ENCODE measurements at regions not wholly inside any gene's neighbourhood (a gene's known extent, or its start where the extent isn't known, plus 50 kb on each side); places are given as distances from the start of the nearest gene placed in this dataset.

- no peak for DNase-seq
Measured at GRCh38 chr4:4735136-4735750, 124.2 kb upstream of the MSX1 start.

GRCh38 chr4:4734425-4734824 lies 125.0 kb upstream of the MSX1 start:
- DNase-seq = no peak

DNA sequence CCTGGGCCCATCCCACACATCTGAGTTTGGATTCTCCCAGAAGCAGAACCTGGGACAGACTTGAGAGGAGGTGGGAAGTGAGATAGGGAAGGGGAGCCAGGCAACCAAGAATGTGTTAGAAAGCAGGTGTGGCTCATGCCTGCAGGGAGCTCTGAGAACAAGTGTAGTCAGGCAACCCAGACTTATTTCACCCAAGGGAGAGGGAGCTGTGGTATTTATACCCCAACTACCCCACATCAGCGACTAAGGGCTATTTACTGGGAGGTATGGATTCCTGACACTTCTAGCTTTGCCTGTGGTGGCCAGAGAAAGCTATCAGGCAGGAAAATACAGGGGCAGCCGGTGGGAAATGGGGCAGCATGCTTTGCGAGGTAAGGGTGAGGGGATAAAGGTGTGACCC lies 125.8 kb upstream of the MSX1 start:
- DNase-seq = no peak

DNA sequence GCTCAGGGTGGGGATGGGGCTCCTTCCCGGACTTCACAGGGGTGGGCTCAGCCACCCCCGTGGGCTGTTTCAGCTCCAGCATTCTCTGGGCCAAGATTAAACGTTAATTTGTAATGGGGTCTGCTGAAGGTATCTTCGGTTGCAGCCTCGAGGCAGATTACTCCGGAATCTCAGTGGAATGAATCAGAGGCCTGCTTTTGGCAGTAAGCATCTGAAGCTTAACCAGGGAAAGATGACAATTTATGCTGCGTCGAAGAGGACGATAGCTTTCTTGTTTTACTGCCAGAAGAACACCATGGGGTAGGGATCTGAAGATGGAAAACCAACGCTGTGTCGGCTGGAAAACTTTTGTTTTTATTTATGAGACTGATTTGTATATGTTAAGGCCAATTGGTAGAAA lies 129.2 kb upstream of the MSX1 start:
- no peak for DNase-seq

- DNase-seq = no peak
Measured at GRCh38 chr4:4729206-4729605, 130.3 kb upstream of the MSX1 start.

DNA sequence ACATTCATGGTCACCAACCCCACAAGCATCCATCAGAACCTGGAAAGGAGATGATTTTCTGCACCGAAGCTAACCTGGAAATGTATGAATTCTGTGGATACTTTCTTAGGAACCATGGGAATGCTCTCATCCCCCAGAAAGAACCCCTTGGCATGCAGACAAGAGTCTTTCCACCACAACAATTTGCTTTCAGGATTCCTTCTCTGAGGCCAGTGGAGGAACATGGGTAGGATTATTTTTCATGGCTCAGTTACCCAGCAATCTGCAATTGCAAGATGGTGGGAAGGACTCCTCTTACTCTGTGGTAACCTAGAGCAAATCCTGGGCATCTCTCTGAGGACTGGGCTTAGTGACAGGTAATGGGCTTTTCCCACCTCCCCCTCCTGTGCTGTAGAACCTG lies 131.9 kb upstream of the MSX1 start:
- peak; percentile 13 for DNase-seq

- no peak for DNase-seq
Measured at GRCh38 chr4:4726051-4726450, 133.4 kb upstream of the MSX1 start.

DNA sequence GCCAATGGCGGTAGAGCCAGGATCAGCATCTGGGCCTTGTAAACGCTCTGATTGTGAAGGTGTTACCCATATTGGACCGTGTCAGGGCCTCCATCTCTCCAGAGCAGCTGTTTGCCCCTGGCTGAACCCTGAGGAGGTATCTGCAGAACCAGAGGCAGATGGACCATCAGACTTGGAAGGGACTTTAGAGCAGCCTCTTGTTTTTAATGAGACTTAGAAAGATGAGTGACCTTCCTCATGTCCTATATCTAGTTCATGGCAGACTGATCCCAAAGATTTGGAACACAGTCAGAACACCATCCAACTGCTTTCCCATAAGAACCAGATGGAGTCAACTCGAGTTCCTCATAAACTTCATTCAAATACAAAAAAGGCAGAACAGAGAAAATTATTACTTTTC lies 135.1 kb upstream of the MSX1 start:
- no peak for DNase-seq

- DNase-seq = no peak
Measured at GRCh38 chr4:4721636-4722035, 137.8 kb upstream of the MSX1 start.

GRCh38 chr4:4720646-4721045 lies 138.8 kb upstream of the MSX1 start:
- DNase-seq = no peak

- peak; percentile 29 for DNase-seq
Measured at GRCh38 chr4:4719436-4719835, 140.0 kb upstream of the MSX1 start.

DNA sequence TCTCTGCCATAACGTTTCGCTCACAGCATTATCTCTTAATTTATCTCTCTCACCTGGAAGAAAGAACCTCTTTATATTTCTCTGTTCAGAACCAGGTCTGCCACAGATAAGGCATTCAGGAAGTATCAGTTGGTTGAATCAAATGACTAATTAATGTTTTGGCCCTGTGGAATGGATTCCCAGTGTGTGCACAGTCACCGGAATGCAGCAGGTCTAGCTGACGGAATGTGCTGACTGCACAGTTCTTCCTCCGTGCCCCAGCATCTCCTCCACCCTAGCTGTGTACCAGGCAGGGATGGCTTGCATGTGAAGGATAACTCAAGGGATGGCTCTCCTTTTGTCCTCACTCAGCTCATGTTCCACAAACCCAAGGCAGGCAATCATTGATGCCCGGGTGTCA lies 141.8 kb upstream of the MSX1 start:
- DNase-seq = no peak

GRCh38 chr4:4714331-4714730 lies 145.1 kb upstream of the MSX1 start:
- peak; percentile 35 for DNase-seq

DNA sequence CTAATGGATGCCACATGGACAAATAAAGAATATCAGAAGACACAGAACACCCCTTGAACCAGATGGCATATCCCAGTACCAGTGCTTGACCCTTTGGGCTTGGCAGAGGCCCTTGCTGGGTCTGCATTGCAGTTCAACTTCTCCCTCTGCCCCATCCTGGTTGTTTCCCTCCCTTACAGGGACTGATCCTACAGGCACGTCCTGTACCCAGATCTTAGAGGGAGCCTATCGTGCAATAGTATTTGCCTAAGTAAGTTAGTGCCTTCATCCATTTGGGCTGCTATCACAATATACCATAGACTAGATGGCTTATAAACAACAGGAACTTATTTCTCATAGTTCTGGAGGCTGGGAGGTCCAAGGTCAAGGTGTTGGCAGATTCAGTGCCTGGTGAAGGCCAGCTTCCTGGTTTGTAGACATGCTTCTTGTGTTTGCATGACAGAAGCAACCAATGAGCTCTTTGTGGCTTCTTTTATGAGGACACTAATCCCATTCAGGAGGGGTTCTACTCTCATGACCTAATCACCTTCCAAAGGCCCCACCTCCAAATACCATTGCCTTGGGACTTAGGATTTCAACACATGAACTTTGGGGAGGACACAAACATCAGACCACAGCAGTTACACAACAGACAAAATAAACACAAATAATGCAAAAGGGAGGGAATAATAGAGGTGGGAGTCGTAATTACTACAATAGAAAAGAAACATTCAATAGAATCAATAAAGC lies 146.5 kb upstream of the MSX1 start:
- DNase-seq = no peak

DNA sequence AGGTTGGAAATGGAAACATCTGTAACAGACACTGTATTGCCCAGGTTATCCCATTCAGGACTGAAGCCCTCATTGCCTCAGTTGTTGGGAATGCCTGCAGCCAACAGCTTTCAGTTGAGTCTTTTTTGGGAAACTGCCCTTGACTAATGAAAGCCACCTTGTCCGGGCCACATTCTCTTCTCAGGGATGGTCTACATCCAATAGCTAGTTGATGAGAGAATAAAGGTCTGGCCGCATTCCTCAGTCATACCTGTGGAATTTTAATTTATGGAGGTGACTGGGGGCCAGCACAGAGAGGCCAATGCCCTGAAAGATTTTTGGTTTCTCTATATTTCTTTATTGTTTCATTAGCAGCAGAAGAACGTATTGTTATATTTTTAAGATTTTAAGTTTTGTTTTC lies 147.6 kb upstream of the MSX1 start:
- no peak for DNase-seq

DNA sequence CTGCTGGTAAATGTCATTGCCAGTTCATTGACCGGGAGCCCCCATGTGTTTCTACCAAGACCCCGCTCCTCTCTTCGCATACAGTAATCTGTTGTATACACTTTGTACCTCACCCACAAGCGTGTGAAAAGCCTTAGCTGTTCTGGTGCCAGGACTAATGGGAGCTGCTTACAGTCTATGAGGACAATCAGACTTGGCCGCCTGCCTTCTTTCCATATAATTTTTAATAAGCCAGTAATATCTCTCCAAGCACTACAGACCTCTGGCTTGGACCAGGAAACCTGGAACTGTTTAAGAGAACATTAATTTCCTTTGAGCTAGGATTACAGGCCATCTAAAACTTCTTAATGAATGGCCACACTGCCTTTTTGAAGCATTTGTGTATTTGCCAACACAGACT lies 149.7 kb upstream of the MSX1 start:
- DNase-seq = no peak

DNA sequence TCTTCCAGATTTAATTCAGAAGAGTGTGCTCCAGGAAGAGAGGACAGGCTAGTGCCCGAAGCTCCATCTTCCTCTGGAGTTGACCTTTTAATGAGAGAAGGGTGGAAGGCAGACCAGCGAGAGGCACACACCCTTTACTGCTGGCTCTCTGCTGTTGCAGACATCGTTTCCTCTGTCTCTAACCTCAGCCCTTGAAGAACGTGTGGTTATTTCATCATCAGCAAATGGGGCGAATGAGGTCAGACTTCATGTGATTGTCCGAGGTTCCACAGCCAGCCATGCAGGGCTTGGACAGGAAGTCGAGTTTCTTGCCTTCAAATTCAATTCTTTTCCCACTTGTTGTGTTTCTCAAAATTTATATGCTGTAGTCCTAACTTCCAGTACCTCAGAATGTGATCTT lies 155.2 kb upstream of the MSX1 start:
- peak; percentile 14 for DNase-seq

GRCh38 chr4:4697584-4697983 lies 155.7 kb upstream of the STX18 start:
- no peak for DNase-seq

DNA sequence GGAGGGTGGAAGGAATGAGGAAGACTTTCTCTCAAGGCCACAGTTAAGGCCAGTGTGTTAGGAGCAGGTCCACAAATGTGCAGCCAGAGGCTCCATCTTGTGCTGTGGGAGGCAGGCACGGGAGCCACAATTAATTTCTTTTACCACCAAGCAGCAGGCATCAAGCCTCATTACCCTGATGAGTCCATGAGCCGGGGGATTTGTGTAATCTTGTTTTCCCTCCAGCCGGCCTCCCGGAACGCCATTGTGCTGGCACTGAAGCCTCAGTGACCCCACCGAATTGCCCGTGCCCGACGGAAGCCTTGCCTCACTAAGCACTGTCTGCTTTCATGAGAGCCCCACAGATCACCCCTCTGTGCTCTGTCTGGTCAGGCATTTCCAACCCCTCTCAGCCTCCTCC lies 154.7 kb upstream of the STX18 start:
- no peak for DNase-seq

DNA sequence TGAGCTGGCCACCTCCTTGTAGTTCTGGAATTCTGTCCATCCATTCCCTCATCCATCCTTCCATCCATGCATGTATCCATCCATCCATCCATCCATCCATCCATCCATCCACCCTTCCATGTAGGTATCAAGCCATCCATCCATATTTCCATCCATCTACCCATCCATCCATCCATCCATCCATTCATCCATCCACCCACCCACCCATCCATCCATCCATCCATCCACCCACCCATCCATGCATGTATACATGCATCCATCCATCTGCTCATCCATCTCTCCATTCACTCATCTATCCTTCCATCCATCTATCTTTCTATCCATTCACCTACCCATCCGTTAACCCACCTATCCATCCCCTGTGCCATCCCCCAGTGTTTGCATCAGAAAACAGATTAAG lies 153.6 kb upstream of the STX18 start:
- DNase-seq = no peak

- DNase-seq = no peak
Measured at GRCh38 chr4:4694827-4695226, 153.0 kb upstream of the STX18 start.

GRCh38 chr4:4694296-4694772 lies 152.5 kb upstream of the STX18 start:
- DNase-seq = peak; percentile 42

DNA sequence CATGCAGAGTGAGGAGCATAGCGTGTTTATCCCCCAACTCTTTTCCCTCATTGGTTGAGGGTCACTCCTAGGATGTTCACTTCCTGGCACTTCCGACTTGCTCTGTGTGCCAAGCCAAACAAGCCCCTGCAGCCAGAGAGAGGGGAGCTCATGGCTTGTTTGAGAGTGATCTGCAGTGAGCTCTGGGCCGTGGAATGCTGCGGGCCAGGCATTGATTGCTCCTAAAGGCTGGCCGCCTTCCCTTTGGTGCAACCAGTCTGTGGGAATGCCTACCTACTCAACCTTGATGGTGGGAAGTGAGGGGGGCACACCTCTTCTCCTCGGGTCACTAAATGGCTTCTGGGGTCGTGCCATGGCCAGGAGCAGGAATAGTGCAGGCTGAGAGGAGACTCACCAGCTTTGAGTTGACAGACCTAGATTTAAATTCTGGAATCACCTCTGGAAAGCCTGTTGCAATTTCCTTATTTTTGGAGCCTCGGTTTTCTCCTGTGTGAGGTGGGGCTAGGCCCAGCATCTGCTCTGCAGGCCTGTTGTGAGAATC lies 152.0 kb upstream of the STX18 start:
- DNase-seq = no peak

DNA sequence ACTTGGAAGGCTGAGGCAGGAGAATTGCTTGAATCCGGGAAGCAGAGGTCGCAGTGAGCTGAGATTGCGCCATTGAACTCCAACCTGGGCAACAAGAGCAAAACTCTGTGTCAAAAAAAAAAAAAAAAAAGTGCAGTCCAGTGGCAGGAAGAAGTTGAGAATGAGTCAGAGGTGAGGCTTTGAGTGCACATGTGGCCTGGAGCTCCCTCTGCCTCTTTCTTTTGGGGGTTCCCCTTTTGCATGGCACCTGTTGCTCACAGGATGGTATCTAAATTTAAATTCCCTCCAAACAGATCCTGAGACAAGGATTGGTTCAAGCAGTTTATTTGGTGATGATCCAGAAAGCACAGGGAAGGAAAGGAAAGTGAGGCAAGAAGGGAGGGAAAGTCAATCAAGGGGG lies 151.4 kb upstream of the STX18 start:
- no peak for DNase-seq

GRCh38 chr4:4690854-4691253 lies 149.0 kb upstream of the STX18 start:
- no peak for DNase-seq
